Gastroesophageal sphincter (tissue), 3 donors: ENCODE measurements at regions not wholly inside any gene's neighbourhood (a gene's known extent, or its start where the extent isn't known, plus 50 kb on each side); places are given as distances from the start of the nearest gene placed in this dataset.

Experiments used
- EP300 ChIP-seq: sonication (generic); formaldehyde crosslinking; IDR thresholded peaks from one replicate; pipeline ENCODE4 v1.6.1; 2017; ENCODE audit warnings: antibody characterized with exemption, mild to moderate bottlenecking
- POLR2A ChIP-seq, 2 donors: fragments of 450-650 bp; IDR thresholded peaks; one replicate each; pipeline ENCODE4 v1.6.1; 2017; ENCODE audit warnings: antibody characterized with exemption in 2 of 2, mild to moderate bottlenecking in 2 of 2, moderate library complexity in 1 of 2
- POLR2AphosphoS5 ChIP-seq: sonication (generic); formaldehyde crosslinking; IDR thresholded peaks from one replicate; pipeline ENCODE4 v1.6.1; 2017; ENCODE audit warnings: antibody characterized with exemption
- TF ChIP-seq, protein P1 (sequence below), 4 experiments: fragments of 200-600 bp in 2 of 4; fragments of 450-650 bp in 2 of 4; sonication (generic) in 1 of 4; IDR thresholded peaks; one replicate each; pipeline ENCODE4 v1.5.1; 2017 to 2019; ENCODE audit warnings: antibody characterized with exemption in 4 of 4, mild to moderate bottlenecking in 2 of 4, moderate library complexity in 2 of 4

DNA sequence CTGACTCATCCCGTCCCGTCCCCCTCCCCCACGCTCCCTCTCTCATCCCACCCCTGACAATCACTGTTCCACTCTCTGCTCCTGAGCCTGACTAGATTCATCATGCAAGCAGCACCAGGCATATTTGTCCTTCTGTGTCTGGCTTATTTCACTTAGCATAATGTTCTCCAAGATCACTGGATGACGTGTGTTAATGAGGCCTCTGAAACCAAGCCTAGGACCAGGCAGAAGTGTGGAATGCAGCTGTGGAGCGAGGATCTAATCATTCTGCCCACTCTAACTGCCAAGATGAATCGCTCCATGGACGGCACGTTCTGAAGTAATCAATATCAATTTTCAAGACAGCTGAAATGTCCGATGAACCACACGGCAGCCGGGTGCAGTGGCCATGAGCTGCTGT lies 122.4 kb upstream of the ZNF236 start:
- TF ChIP-seq, protein P1, sequence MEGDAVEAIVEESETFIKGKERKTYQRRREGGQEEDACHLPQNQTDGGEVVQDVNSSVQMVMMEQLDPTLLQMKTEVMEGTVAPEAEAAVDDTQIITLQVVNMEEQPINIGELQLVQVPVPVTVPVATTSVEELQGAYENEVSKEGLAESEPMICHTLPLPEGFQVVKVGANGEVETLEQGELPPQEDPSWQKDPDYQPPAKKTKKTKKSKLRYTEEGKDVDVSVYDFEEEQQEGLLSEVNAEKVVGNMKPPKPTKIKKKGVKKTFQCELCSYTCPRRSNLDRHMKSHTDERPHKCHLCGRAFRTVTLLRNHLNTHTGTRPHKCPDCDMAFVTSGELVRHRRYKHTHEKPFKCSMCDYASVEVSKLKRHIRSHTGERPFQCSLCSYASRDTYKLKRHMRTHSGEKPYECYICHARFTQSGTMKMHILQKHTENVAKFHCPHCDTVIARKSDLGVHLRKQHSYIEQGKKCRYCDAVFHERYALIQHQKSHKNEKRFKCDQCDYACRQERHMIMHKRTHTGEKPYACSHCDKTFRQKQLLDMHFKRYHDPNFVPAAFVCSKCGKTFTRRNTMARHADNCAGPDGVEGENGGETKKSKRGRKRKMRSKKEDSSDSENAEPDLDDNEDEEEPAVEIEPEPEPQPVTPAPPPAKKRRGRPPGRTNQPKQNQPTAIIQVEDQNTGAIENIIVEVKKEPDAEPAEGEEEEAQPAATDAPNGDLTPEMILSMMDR (IDR thresholded peaks at IDR 0.05): no peak
- TF ChIP-seq POLR2A (IDR thresholded peaks at IDR 0.05) (no peak), EP300 (no peak), POLR2AphosphoS5 (no peak)
